GM12864 (cell line): ENCODE measurements at regions not wholly inside any gene's neighbourhood (a gene's known extent, or its start where the extent isn't known, plus 50 kb on each side); places are given as distances from the start of the nearest gene placed in this dataset.

Experiments used
- DNase-seq: peaks from one replicate; pipeline ENCODE4 v3.0.0-alpha.2; 2011; ENCODE audit warnings: low read depth
- H3K4me3 ChIP-seq: 2 replicates; pipeline ENCODE4 v1.5.1; 2011; ENCODE audit warnings: mild to moderate bottlenecking, low read depth, low read length, control low read depth
- TF ChIP-seq, protein P1 (sequence below): IDR thresholded peaks from 2 replicates; pipeline ENCODE4 v1.5.1; 2011; ENCODE audit warnings: low read depth, mild to moderate bottlenecking, moderate library complexity, low read length, control low read depth, inconsistent platforms; ENCODE audit errors: missing control alignments

DNA sequence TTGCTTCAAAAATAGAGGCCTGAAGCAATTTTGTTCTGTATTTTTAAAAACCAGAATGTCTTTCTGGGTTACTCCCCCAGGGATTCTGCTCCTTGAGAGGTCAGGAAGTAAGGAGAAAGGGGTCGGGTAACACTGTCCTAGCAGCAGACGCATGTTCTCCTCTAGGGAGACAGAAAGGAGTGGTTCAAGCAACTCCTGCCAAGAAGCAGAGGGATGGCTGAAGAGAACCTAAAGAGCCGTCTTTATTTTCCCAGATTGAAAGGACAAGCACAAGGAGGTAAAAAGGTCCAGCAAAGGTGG lies 58.0 kb upstream of the SLC4A11 start:
- DNase-seq, result no peak
- no peak overlapping the region for H3K4me3 ChIP-seq
- TF ChIP-seq, protein P1, sequence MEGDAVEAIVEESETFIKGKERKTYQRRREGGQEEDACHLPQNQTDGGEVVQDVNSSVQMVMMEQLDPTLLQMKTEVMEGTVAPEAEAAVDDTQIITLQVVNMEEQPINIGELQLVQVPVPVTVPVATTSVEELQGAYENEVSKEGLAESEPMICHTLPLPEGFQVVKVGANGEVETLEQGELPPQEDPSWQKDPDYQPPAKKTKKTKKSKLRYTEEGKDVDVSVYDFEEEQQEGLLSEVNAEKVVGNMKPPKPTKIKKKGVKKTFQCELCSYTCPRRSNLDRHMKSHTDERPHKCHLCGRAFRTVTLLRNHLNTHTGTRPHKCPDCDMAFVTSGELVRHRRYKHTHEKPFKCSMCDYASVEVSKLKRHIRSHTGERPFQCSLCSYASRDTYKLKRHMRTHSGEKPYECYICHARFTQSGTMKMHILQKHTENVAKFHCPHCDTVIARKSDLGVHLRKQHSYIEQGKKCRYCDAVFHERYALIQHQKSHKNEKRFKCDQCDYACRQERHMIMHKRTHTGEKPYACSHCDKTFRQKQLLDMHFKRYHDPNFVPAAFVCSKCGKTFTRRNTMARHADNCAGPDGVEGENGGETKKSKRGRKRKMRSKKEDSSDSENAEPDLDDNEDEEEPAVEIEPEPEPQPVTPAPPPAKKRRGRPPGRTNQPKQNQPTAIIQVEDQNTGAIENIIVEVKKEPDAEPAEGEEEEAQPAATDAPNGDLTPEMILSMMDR, result no peak

DNA sequence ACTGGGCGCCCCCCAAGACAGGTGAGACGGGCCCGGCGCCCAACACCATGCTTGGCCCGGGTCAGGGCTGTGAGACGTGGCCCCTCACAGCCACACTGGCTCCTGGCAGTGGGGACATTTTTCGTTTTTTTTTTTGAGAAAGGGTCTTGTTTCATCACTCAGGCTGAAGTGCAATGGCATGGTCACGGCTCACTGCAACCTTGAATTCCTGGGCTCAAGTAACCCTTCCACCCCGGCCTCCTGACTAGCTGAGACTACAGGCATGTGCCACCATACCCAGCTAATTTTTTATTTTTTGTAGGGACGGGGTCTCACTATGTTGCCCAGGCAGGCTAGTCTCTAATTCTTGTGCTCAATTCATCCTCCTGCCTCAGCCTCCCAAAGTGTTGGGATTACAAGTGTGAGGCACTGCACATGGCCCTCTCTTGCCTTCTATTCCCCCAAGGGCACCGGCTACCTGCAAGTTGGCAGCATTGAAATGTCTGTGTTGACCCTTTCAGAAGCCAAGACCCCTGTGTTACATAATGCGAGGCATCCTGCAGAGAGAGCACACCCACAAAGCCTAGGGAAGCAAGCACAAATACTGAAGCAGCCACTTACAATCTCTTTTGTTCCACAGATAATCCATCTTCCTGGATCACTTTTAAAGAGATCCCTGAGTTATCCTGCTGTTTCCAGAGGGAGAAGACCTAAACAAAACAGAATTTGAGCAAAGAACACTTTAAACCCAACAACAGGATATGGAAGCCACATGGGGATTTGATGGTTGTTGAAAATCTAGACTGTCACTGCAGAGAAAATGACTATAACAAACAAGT lies 57.5 kb upstream of the SLC4A11 start:
- no peak for DNase-seq
- H3K4me3 ChIP-seq, result no peak overlapping the region
- TF ChIP-seq, protein P1, result no peak
